ENCODE measurements at regions not wholly inside any gene's neighbourhood (a gene's known extent, or its start where the extent isn't known, plus 50 kb on each side); places are given as distances from the start of the nearest gene placed in this dataset.

DNA sequence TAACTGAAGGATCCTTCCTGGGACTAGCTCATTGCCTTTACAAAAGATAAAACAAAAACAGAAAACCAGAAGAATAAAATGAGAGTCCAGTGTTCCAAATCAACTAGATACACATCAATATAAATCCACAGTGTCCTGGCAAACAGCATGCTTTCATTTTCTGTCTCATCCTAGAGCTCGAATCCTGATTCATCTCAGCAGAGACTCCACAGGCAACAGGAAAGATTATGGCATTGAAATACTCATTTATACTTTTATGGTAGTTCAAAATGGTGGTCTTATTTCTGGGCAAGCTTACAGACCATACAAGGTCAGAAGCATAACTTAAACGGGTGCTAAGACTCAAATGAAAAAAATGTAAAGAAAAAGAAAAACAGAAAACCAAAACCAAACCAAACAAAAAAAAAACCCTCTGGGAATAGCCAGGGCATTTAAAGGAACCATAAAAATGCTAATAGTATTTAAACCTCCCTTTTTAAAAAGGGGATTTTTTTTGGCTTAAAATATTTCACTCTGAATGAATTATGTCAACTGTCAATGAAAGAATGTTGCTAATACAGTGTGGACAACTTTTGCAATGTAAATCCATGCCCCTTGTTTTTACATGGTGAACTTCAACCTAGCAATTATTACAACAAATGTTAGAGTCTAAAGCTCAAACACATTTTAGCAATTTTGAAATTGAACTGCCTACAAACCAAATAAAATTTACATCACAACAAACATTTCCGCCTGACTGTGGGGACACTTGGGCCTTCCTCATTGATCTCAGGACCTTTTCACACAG, 57.9 kb downstream of the GPR101 start:
- no peak for TF ChIP-seq POLR2AphosphoS5 (IDR thresholded peaks at IDR 0.05)
- no peak for TF ChIP-seq CTCF (IDR thresholded peaks at IDR 0.05)
- no peak for TF ChIP-seq POLR2A (IDR thresholded peaks at IDR 0.05)
- DNase-seq (ENCODE audit: low spot score in 2 of 2): no peak
- no peaks in the 10 kb centered on the region for H3K27me3 ChIP-seq
- H3K36me3 ChIP-seq: no peaks in the 10 kb centered on the region
- intact Hi-C loops (cut with DNase I; ENCODE audit: low total_unique reads): no loop called here
- H3K4me3 ChIP-seq: no peak overlapping the region
- H3K27ac ChIP-seq: no peak overlapping the region
- H3K4me1 ChIP-seq: no peaks in the 10 kb centered on the region
- peaks cover 0 to 7% of the 10 kb centered on the region in 2 donors for H3K9me3 ChIP-seq

DNA sequence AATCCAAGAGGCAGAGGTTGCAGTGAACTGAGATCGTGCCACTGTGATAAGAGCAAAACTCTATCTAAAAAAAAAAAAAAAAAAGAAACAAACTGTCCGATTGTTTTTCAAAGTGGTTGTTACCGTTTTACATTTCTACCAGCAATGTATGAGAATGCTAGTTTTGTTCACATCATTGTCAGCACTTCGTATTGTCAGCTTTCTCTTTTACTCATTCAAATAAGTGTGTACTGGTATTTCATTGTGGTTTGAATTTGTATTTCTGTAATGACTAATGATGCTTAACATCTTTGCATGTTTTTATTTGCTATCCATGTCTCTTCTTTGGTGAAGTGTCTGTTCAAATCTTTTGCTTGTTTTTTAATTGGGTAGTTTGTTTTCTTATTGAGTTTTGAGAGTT, 65.8 kb downstream of the GPR101 start:
- DNase-seq (ENCODE audit: low spot score in 2 of 2): no peak
- H3K9me3 ChIP-seq: no peaks in the 10 kb centered on the region
- H3K27me3 ChIP-seq: peaks cover 0 to 3% of the 10 kb centered on the region in 2 donors
- H3K36me3 ChIP-seq: no peaks in the 10 kb centered on the region
- H3K27ac ChIP-seq: no peak overlapping the region
- no peak overlapping the region for H3K4me3 ChIP-seq
- TF ChIP-seq POLR2A (IDR thresholded peaks at IDR 0.05): no peak
- no peaks in the 10 kb centered on the region for H3K4me1 ChIP-seq
- intact Hi-C loops (cut with DNase I; ENCODE audit: low total_unique reads): no loop called here

DNA sequence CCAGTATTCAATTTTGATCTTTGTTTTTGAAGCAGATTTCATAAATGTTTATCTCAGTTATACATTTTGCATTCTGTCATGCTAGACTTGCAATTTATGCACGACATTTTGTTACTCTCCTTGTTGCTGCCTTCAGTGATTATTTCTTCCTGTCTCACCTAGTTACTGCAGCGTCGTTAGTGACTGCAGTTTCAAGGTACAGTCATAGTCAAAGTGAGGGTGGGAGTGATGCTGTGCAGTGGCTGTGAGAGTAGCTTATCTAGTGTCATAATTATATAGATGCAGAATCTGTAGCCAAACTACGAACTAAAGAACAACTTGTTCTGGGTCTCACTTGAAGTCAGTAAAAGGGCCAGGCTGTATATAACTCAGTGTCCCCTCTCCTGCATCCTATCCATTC, 69.8 kb downstream of the GPR101 start:
- intact Hi-C loops (cut with DNase I; ENCODE audit: low total_unique reads): no loop called here
- Histone ChIP-seq H3K27me3 (peaks cover 0 to 8% of the 10 kb centered on the region in 2 donors), H3K27ac (no peak overlapping the region), H3K4me3 (no peak overlapping the region), H3K36me3 (no peaks in the 10 kb centered on the region), H3K4me1 (no peaks in the 10 kb centered on the region), H3K9me3 (no peaks in the 10 kb centered on the region)
- no peak for DNase-seq (ENCODE audit: low spot score in 2 of 2)
- TF ChIP-seq POLR2A (IDR thresholded peaks at IDR 0.05) (no peak), POLR2AphosphoS5 (IDR thresholded peaks at IDR 0.05) (no peak), CTCF (IDR thresholded peaks at IDR 0.05) (no peak)

DNA sequence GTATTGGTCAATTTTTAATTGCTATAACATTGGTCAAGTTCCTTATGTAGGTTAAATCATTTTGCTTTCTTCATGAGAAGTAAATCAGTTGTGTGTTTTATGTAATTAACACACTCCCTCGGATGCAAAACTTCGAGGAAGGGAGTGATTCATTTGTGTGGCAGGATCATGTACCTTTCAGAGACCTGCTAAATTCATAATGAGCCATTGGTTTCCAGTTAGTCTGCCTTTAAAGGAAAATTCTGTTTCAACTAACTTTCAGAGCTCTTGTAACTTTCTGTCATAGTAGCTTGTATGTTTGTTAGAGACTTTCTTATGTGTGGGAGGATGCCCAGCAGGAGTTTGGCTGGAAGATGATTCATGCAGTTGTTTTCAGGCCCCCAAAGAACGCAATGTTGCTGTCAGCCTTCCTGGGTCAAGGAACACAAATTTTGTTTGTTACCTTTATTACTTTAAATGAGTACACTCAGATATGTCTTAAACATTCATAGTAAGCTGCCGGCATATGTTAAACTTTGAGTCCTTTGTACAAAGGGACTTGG, 72.1 kb downstream of the GPR101 start:
- no peak for DNase-seq (ENCODE audit: low spot score in 2 of 2)
- Histone ChIP-seq H3K36me3 (no peaks in the 10 kb centered on the region), H3K4me3 (no peak overlapping the region), H3K9me3 (no peaks in the 10 kb centered on the region), H3K4me1 (no peaks in the 10 kb centered on the region), H3K27me3 (peaks cover 0 to 8% of the 10 kb centered on the region in 2 donors), H3K27ac (no peak overlapping the region)
- TF ChIP-seq POLR2AphosphoS5 (IDR thresholded peaks at IDR 0.05) (no peak), CTCF (IDR thresholded peaks at IDR 0.05) (no peak), POLR2A (IDR thresholded peaks at IDR 0.05) (no peak)
- intact Hi-C loops (cut with DNase I; ENCODE audit: low total_unique reads): no loop called here

GRCh38 chrX:136954930-136955329, 74.4 kb upstream of the RBMX start:
- H3K27me3 ChIP-seq: peaks cover 0 to 16% of the 10 kb centered on the region in 2 donors
- no peaks in the 10 kb centered on the region for H3K9me3 ChIP-seq
- peak in 1 of 3 donors; percentile 32 for TF ChIP-seq CTCF (IDR thresholded peaks at IDR 0.05)
- no peak for TF ChIP-seq POLR2AphosphoS5 (IDR thresholded peaks at IDR 0.05)
- no peak for DNase-seq (ENCODE audit: low spot score in 2 of 2)
- no peaks in the 10 kb centered on the region for H3K36me3 ChIP-seq
- H3K4me3 ChIP-seq: no peak overlapping the region
- no peak overlapping the region for H3K27ac ChIP-seq
- H3K4me1 ChIP-seq: no peaks in the 10 kb centered on the region
- intact Hi-C loops (cut with DNase I; ENCODE audit: low total_unique reads): no loop called here
